GM23338 (cell line): ENCODE measurements at regions not wholly inside any gene's neighbourhood (a gene's known extent, or its start where the extent isn't known, plus 50 kb on each side); places are given as distances from the start of the nearest gene placed in this dataset.

Experiments
- ATAC-seq: fragments of 200-7000 bp; cut with Tn5 transposase; 3 replicates; pipeline ENCODE4 v1.9.1; 2020
- DNase-seq: peaks from one replicate; pipeline ENCODE4 v3.0.0-alpha.2; 2015; ENCODE audit warnings: low spot score
- H2AFZ ChIP-seq: fragments of 200-600 bp; sonication (generic); 2 replicates; pipeline ENCODE4 v1.8.0; 2016; ENCODE audit warnings: antibody characterized with exemption, mild to moderate bottlenecking, moderate library complexity
- H3F3A ChIP-seq: fragments of 200-600 bp; sonication (generic); replicated peaks from 2 replicates; pipeline ENCODE4 v1.8.0; 2017; ENCODE audit warnings: antibody characterized with exemption, mixed run types, low read depth
- H3K27ac ChIP-seq: fragments of 200-600 bp; sonication (generic); 2 replicates; pipeline ENCODE4 v1.6.1; 2016; ENCODE audit warnings: low read depth
- H3K27me3 ChIP-seq: fragments of 200-600 bp; sonication (generic); 2 replicates; pipeline ENCODE4 v1.8.0; 2016; ENCODE audit warnings: mild to moderate bottlenecking, mixed run types, moderate library complexity; ENCODE audit not compliant: insufficient read depth
- H3K36me3 ChIP-seq: fragments of 200-600 bp; sonication (generic); 2 replicates; pipeline ENCODE4 v1.8.0; 2016; ENCODE audit warnings: mild to moderate bottlenecking; ENCODE audit not compliant: insufficient read depth
- H3K4me1 ChIP-seq: fragments of 200-600 bp; sonication (generic); 2 replicates; pipeline ENCODE4 v1.8.0; 2016; ENCODE audit warnings: mild to moderate bottlenecking, moderate library complexity; ENCODE audit not compliant: insufficient read depth
- H3K4me2 ChIP-seq: fragments of 200-600 bp; sonication (generic); 2 replicates; pipeline ENCODE4 v1.7.1; 2017; ENCODE audit warnings: mixed run types
- H3K4me3 ChIP-seq: fragments of 200-600 bp; sonication (generic); 2 replicates; pipeline ENCODE4 v1.6.1; 2016; ENCODE audit warnings: mixed run types
- H3K79me2 ChIP-seq: fragments of 200-600 bp; sonication (generic); replicated peaks from 2 replicates; pipeline ENCODE4 v1.8.0; 2017; ENCODE audit warnings: mild to moderate bottlenecking; ENCODE audit not compliant: insufficient read depth
- H3K9me2 ChIP-seq: fragments of 200-600 bp; sonication (generic); 2 replicates; pipeline ENCODE4 v1.8.0; 2017; ENCODE audit not compliant: insufficient read depth
- H4K20me1 ChIP-seq: fragments of 200-600 bp; sonication (generic); replicated peaks from 2 replicates; pipeline ENCODE4 v1.8.0; 2017; ENCODE audit warnings: mild to moderate bottlenecking; ENCODE audit not compliant: insufficient read depth
- H3K27ac Mint-ChIP-seq: 2 replicates; pipeline ENCODE4 v1.8.0; 2020; ENCODE audit warnings: inconsistent platforms, mild to moderate bottlenecking, moderate library complexity, mixed read lengths
- H3K27me3 Mint-ChIP-seq: 3 replicates; pipeline ENCODE4 v1.8.0; 2022; ENCODE audit warnings: low read depth, mild to moderate bottlenecking, moderate library complexity, mixed read lengths, inconsistent platforms; ENCODE audit not compliant: insufficient read depth, poor library complexity
- H3K36me3 Mint-ChIP-seq: 3 replicates; pipeline ENCODE4 v1.8.0; 2021; ENCODE audit warnings: low read depth, mild to moderate bottlenecking, inconsistent platforms, moderate library complexity, mixed read lengths
- H3K4me1 Mint-ChIP-seq: 3 replicates; pipeline ENCODE4 v1.8.0; 2020; ENCODE audit warnings: mild to moderate bottlenecking, inconsistent platforms, mixed read lengths
- H3K4me3 Mint-ChIP-seq: 3 replicates; pipeline ENCODE4 v1.8.0; 2021; ENCODE audit warnings: moderate library complexity, mild to moderate bottlenecking, inconsistent platforms, mixed read lengths
- H3K9me3 Mint-ChIP-seq: 3 replicates; pipeline ENCODE4 v1.8.0; 2020; ENCODE audit warnings: moderate library complexity, mild to moderate bottlenecking, inconsistent platforms, mixed read lengths
- CREB1 ChIP-seq: fragments of 250-450 bp; sonication (Bioruptor Pico); IDR thresholded peaks from 2 replicates; pipeline ENCODE4 v1.5.0; 2020; ENCODE audit warnings: low read depth, mild to moderate bottlenecking, moderate library complexity
- EZH2 ChIP-seq: fragments of 200-600 bp; sonication (generic); IDR thresholded peaks from one replicate; pipeline ENCODE4 v1.8.0; 2017; ENCODE audit warnings: antibody characterized with exemption, mild to moderate bottlenecking, low read depth; ENCODE audit not compliant: unreplicated experiment
- EZH2phosphoT487 ChIP-seq: fragments of 200-600 bp; sonication (generic); IDR thresholded peaks from one replicate; pipeline ENCODE4 v1.8.1; 2018; ENCODE audit warnings: antibody characterized with exemption; ENCODE audit not compliant: unreplicated experiment
- JUNB ChIP-seq: IDR thresholded peaks from one replicate; pipeline ENCODE4 v1.6.1; 2016; ENCODE audit warnings: antibody characterized with exemption; ENCODE audit not compliant: unreplicated experiment
- NANOG ChIP-seq: IDR thresholded peaks from 2 replicates; pipeline ENCODE4 v1.6.1; 2016; ENCODE audit warnings: antibody characterized with exemption, borderline replicate concordance
- POLR2AphosphoS5 ChIP-seq: IDR thresholded peaks from 2 replicates; pipeline ENCODE4 v1.6.1; 2016; ENCODE audit warnings: antibody characterized with exemption, low read depth
- REST ChIP-seq: IDR thresholded peaks from one replicate; pipeline ENCODE4 v1.6.1; 2018; ENCODE audit warnings: antibody characterized with exemption; ENCODE audit not compliant: unreplicated experiment
- STAT1 ChIP-seq: IDR thresholded peaks from one replicate; pipeline ENCODE4 v1.6.1; 2016; ENCODE audit warnings: antibody characterized with exemption; ENCODE audit not compliant: unreplicated experiment
- ZNF114 ChIP-seq: fragments of 250-450 bp; sonication (Bioruptor Pico); IDR thresholded peaks from 2 replicates; pipeline ENCODE4 v1.5.0; 2020; ENCODE audit warnings: mild to moderate bottlenecking, moderate library complexity
- ZNF331 ChIP-seq: fragments of 250-450 bp; sonication (Bioruptor Pico); IDR thresholded peaks from 2 replicates; pipeline ENCODE4 v1.5.0; 2020; ENCODE audit warnings: low read depth, mild to moderate bottlenecking, moderate library complexity
- ZNF462 ChIP-seq: fragments of 250-450 bp; sonication (Bioruptor Pico); IDR thresholded peaks from 2 replicates; pipeline ENCODE4 v1.5.0; 2020; ENCODE audit warnings: mild to moderate bottlenecking, moderate library complexity
- TF ChIP-seq, protein P1 (sequence below), 2 experiments: fragments of 200-600 bp in 1 of 2; sonication (generic) in 1 of 2; conservative IDR thresholded peaks; 2 replicates each; pipeline versions ENCODE4 v1.5.1 to v1.6.1; 2016 to 2017; ENCODE audit warnings: antibody characterized with exemption in 2 of 2, low read depth in 2 of 2, mild to moderate bottlenecking in 2 of 2, moderate library complexity in 1 of 2
- TF ChIP-seq, protein P2 (sequence below): IDR thresholded peaks from 2 replicates; pipeline ENCODE4 v1.6.1; 2016; ENCODE audit warnings: antibody characterized with exemption

- Histone ChIP-seq H3K27ac (no peak overlapping the region), H2AFZ (no peak overlapping the region), H3K4me1 (no peaks in the 10 kb centered on the region), H3K4me3 (no peak overlapping the region), H3K9me2 (no peaks in the 10 kb centered on the region), H4K20me1 (no peaks in the 10 kb centered on the region), H3K79me2 (no peaks in the 10 kb centered on the region), H3F3A (no peaks in the 10 kb centered on the region), H3K4me2 (no peak overlapping the region), H3K27me3 (no peaks in the 10 kb centered on the region), H3K36me3 (no peaks in the 10 kb centered on the region)
- H3K27ac Mint-ChIP-seq, result no peak overlapping the region
- H3K4me1 Mint-ChIP-seq, result peaks cover 19% of the 10 kb centered on the region
- DNase-seq (no peak), ATAC-seq (no peak)
- H3K9me3 Mint-ChIP-seq, result no peaks in the 10 kb centered on the region
- H3K27me3 Mint-ChIP-seq, result no peaks in the 10 kb centered on the region
- TF ChIP-seq EZH2phosphoT487, result no peak
- TF ChIP-seq REST, result no peak
- no peak for TF ChIP-seq EZH2
- TF ChIP-seq, protein P1, sequence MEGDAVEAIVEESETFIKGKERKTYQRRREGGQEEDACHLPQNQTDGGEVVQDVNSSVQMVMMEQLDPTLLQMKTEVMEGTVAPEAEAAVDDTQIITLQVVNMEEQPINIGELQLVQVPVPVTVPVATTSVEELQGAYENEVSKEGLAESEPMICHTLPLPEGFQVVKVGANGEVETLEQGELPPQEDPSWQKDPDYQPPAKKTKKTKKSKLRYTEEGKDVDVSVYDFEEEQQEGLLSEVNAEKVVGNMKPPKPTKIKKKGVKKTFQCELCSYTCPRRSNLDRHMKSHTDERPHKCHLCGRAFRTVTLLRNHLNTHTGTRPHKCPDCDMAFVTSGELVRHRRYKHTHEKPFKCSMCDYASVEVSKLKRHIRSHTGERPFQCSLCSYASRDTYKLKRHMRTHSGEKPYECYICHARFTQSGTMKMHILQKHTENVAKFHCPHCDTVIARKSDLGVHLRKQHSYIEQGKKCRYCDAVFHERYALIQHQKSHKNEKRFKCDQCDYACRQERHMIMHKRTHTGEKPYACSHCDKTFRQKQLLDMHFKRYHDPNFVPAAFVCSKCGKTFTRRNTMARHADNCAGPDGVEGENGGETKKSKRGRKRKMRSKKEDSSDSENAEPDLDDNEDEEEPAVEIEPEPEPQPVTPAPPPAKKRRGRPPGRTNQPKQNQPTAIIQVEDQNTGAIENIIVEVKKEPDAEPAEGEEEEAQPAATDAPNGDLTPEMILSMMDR (conservative IDR thresholded peaks at IDR 0.05; ENCODE audit: low read depth in 2 of 2), result no peak
- no peak for TF ChIP-seq CREB1
- TF ChIP-seq, protein P2, sequence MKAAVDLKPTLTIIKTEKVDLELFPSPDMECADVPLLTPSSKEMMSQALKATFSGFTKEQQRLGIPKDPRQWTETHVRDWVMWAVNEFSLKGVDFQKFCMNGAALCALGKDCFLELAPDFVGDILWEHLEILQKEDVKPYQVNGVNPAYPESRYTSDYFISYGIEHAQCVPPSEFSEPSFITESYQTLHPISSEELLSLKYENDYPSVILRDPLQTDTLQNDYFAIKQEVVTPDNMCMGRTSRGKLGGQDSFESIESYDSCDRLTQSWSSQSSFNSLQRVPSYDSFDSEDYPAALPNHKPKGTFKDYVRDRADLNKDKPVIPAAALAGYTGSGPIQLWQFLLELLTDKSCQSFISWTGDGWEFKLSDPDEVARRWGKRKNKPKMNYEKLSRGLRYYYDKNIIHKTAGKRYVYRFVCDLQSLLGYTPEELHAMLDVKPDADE, result no peak
- no peak for TF ChIP-seq STAT1
- no peak for TF ChIP-seq NANOG
- TF ChIP-seq POLR2AphosphoS5, result no peak
- TF ChIP-seq ZNF114 (CRISPR knock-in tag), result no peak
- TF ChIP-seq JUNB, result no peak
- no peak for TF ChIP-seq ZNF462 (CRISPR knock-in tag)
- no peak for TF ChIP-seq ZNF331 (CRISPR knock-in tag)
- no peak overlapping the region for H3K4me3 Mint-ChIP-seq
- H3K36me3 Mint-ChIP-seq, result no peaks in the 10 kb centered on the region
Measured at GRCh38 chr13:67549331-67549730, 319.2 kb upstream of the PCDH9 start.
